Thyroid gland (tissue), 4 donors: ENCODE measurements at regions not wholly inside any gene's neighbourhood (a gene's known extent, or its start where the extent isn't known, plus 50 kb on each side); places are given as distances from the start of the nearest gene placed in this dataset.

ENCODE experiments used
- CTCF ChIP-seq, 6 experiments: fragments of 200-600 bp in 3 of 6; fragments of 450-650 bp in 3 of 6; sonication (generic) in 3 of 6; IDR thresholded peaks; one replicate each; pipeline ENCODE4 v1.5.1; 2016 to 2019; ENCODE audit warnings: antibody characterized with exemption in 6 of 6, mild to moderate bottlenecking in 2 of 6, inconsistent platforms in 1 of 6, moderate library complexity in 1 of 6
- POLR2A ChIP-seq, 2 donors: fragments of 450-650 bp; IDR thresholded peaks; one replicate each; pipeline ENCODE4 v1.6.1; 2017; ENCODE audit warnings: antibody characterized with exemption in 2 of 2, mild to moderate bottlenecking in 2 of 2, moderate library complexity in 1 of 2

- TF ChIP-seq POLR2A (IDR thresholded peaks at IDR 0.05): no peak
- no peak for TF ChIP-seq CTCF (IDR thresholded peaks at IDR 0.05)
Measured at GRCh38 chr13:78372581-78372980, 230.8 kb downstream of the POU4F1 start.
